Lower leg skin (tissue), 3 donors: ENCODE measurements at regions not wholly inside any gene's neighbourhood (a gene's known extent, or its start where the extent isn't known, plus 50 kb on each side); places are given as distances from the start of the nearest gene placed in this dataset.

ENCODE experiments used
- CTCF ChIP-seq, 3 donors: fragments of 450-650 bp; IDR thresholded peaks; one replicate each; pipeline ENCODE4 v1.5.1; 2016; ENCODE audit warnings: antibody characterized with exemption in 3 of 3, mild to moderate bottlenecking in 3 of 3, moderate library complexity in 2 of 3
- POLR2A ChIP-seq, 2 donors: fragments of 450-650 bp; IDR thresholded peaks; one replicate each; pipeline ENCODE4 v1.6.1; 2016 to 2017; ENCODE audit warnings: antibody characterized with exemption in 2 of 2, mild to moderate bottlenecking in 1 of 2, moderate library complexity in 1 of 2

DNA sequence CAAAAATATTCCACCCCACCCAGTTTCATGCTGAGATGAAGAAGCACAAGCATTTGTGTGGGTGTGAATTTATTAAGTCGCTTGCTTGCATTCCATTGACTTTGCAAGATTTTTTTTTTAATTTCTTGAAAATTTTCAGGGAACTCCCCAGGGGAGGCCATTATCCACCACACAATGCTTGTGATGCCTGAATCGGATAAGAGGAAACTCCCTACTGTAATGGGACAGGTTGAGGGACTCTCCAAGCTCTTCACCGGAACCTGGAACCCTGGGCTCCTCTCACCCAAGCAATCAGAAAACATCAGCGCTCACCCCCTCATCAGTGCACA is 153.6 kb upstream of the ZMIZ1 start:
- no peak for TF ChIP-seq CTCF (IDR thresholded peaks at IDR 0.05)
- no peak for TF ChIP-seq POLR2A (IDR thresholded peaks at IDR 0.05)
